Cardiac muscle cell (in vitro differentiated cells and primary cell): ENCODE measurements at regions not wholly inside any gene's neighbourhood (a gene's known extent, or its start where the extent isn't known, plus 50 kb on each side); places are given as distances from the start of the nearest gene placed in this dataset.

Source experiments
- DNase-seq, 2 donors: peaks; one replicate each; pipeline versions ENCODE4 v3.0.0 to v3.0.0-alpha.2; 2010 to 2017; ENCODE audit warnings: low read depth in 1 of 2, low spot score in 1 of 2
- H3K27ac ChIP-seq: fragments of 200-600 bp; sonication (generic); 2 replicates; pipeline ENCODE4 v1.5.1; 2016
- H3K27me3 ChIP-seq: fragments of 200-600 bp; sonication (generic); 2 replicates; pipeline ENCODE4 v1.6.0; 2016; ENCODE audit warnings: control low read depth
- H3K36me3 ChIP-seq: fragments of 200-600 bp; sonication (generic); 2 replicates; pipeline ENCODE4 v1.5.1; 2016; ENCODE audit warnings: control low read depth
- H3K4me1 ChIP-seq: fragments of 200-600 bp; sonication (generic); 2 replicates; pipeline ENCODE4 v1.8.1; 2017; ENCODE audit warnings: low read depth, mild to moderate bottlenecking, mixed run types
- H3K4me3 ChIP-seq: fragments of 200-600 bp; sonication (generic); 2 replicates; pipeline ENCODE4 v1.5.1; 2016; ENCODE audit warnings: mild to moderate bottlenecking
- H3K9me3 ChIP-seq: fragments of 200-600 bp; sonication (generic); 2 replicates; pipeline ENCODE4 v1.5.1; 2017; ENCODE audit warnings: low read depth, mild to moderate bottlenecking, control low read depth
- TF ChIP-seq, protein P1 (sequence below): IDR thresholded peaks from 2 replicates; pipeline ENCODE4 v1.5.1; 2012; ENCODE audit warnings: low read depth, mild to moderate bottlenecking, low read length

GRCh38 chr4:171473155-171473554 is 340.0 kb upstream of the GALNTL6 start:
- Histone ChIP-seq H3K27me3 (no peaks in the 10 kb centered on the region), H3K27ac (no peak overlapping the region), H3K4me1 (no peaks in the 10 kb centered on the region), H3K9me3 (no peaks in the 10 kb centered on the region), H3K36me3 (no peaks in the 10 kb centered on the region), H3K4me3 (no peak overlapping the region)
- DNase-seq: no peak
- TF ChIP-seq, protein P1, sequence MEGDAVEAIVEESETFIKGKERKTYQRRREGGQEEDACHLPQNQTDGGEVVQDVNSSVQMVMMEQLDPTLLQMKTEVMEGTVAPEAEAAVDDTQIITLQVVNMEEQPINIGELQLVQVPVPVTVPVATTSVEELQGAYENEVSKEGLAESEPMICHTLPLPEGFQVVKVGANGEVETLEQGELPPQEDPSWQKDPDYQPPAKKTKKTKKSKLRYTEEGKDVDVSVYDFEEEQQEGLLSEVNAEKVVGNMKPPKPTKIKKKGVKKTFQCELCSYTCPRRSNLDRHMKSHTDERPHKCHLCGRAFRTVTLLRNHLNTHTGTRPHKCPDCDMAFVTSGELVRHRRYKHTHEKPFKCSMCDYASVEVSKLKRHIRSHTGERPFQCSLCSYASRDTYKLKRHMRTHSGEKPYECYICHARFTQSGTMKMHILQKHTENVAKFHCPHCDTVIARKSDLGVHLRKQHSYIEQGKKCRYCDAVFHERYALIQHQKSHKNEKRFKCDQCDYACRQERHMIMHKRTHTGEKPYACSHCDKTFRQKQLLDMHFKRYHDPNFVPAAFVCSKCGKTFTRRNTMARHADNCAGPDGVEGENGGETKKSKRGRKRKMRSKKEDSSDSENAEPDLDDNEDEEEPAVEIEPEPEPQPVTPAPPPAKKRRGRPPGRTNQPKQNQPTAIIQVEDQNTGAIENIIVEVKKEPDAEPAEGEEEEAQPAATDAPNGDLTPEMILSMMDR: no peak

GRCh38 chr4:171472230-171472629 is 341.0 kb upstream of the GALNTL6 start:
- Histone ChIP-seq H3K4me1 (no peaks in the 10 kb centered on the region), H3K27ac (no peak overlapping the region), H3K9me3 (no peaks in the 10 kb centered on the region), H3K36me3 (no peaks in the 10 kb centered on the region), H3K27me3 (no peaks in the 10 kb centered on the region), H3K4me3 (no peak overlapping the region)
- TF ChIP-seq, protein P1: no peak
- DNase-seq: no peak

DNA sequence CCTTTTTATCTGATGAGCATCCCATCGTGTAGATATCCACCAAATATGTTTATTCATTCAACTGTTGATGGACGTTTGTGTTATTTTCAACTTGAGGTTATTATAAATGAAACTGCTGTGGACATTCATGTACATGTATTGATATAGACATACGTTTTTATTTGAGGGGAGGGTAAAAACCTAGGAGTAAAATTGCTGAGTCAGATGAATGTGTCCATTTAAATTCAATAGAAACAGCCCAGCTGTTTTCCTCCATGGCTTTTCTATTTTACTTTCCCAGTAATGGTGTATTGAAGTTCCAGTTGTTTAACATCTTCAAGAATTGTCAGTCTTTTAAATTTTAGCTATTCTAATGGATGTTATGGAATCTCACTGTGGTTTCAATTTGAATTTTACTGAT is 348.7 kb upstream of the GALNTL6 start:
- TF ChIP-seq, protein P1: no peak
- no peaks in the 10 kb centered on the region for H3K9me3 ChIP-seq
- H3K27me3 ChIP-seq: no peaks in the 10 kb centered on the region
- no peak overlapping the region for H3K4me3 ChIP-seq
- no peaks in the 10 kb centered on the region for H3K36me3 ChIP-seq
- DNase-seq: no peak
- no peak overlapping the region for H3K27ac ChIP-seq
- no peaks in the 10 kb centered on the region for H3K4me1 ChIP-seq

GRCh38 chr4:171461191-171461590 is 352.0 kb upstream of the GALNTL6 start:
- no peak overlapping the region for H3K4me3 ChIP-seq
- no peaks in the 10 kb centered on the region for H3K27me3 ChIP-seq
- no peaks in the 10 kb centered on the region for H3K36me3 ChIP-seq
- TF ChIP-seq, protein P1: no peak
- no peaks in the 10 kb centered on the region for H3K9me3 ChIP-seq
- H3K27ac ChIP-seq: no peak overlapping the region
- no peaks in the 10 kb centered on the region for H3K4me1 ChIP-seq
- DNase-seq: no peak

DNA sequence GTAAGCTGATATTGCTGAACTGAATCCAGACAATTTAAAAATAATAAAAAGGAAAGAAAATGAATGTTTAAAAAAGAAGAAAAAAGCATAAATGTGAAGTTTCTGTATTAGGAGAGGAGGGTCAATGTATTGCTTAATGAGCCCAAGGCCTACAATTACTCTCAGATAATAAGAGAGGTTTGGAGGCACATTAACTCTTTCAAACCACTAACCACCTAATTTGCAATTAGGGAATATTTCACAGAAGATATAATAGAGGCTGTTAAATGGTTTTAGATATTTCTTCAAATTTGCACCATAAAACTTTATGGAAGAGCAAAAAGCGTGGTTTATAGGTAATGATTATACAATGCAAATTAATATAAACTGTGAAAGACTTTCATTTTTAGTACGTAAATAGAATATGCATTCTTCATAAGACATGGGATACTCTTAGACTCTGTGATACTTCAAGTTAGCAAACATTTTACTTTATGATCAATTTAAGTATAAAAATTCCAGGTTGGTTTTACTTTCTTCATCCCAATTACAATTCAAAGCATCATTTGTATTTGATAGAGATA is 364.2 kb upstream of the GALNTL6 start:
- H3K4me1 ChIP-seq: no peaks in the 10 kb centered on the region
- no peak overlapping the region for H3K27ac ChIP-seq
- no peak for DNase-seq
- no peaks in the 10 kb centered on the region for H3K9me3 ChIP-seq
- H3K36me3 ChIP-seq: no peaks in the 10 kb centered on the region
- TF ChIP-seq, protein P1: no peak
- no peak overlapping the region for H3K4me3 ChIP-seq
- H3K27me3 ChIP-seq: no peaks in the 10 kb centered on the region

DNA sequence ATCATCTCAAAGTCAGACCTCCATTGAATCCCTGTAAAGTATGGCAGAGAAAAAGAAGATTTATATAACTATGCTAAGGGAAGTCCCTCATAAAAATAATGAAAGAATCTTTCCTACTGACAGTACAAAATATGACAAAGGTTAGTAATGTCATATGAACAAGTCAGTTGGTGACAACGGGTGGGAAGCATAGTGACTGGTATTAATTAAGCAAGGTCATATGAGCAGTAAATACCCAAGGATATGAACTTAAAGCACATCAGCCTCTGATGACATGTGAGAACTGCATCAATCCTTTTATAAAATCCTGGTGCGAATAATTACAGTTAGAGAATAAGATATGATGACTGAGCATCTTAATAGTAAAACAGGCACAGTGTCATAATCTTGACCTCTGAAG is 364.8 kb upstream of the GALNTL6 start:
- TF ChIP-seq, protein P1: no peak
- no peaks in the 10 kb centered on the region for H3K9me3 ChIP-seq
- H3K27ac ChIP-seq: no peak overlapping the region
- H3K4me1 ChIP-seq: no peaks in the 10 kb centered on the region
- no peaks in the 10 kb centered on the region for H3K27me3 ChIP-seq
- DNase-seq: no peak
- no peak overlapping the region for H3K4me3 ChIP-seq
- H3K36me3 ChIP-seq: no peaks in the 10 kb centered on the region
